Inflammatory macrophage (primary cell): ENCODE measurements at regions not wholly inside any gene's neighbourhood (a gene's known extent, or its start where the extent isn't known, plus 50 kb on each side); places are given as distances from the start of the nearest gene placed in this dataset.
A peak's percentile ranks its signal among the peaks of the same experiment; 100 is the strongest.
"Not testable (repeated sequence)": the region's sequence is repeated elsewhere in the genome, so short reads cannot be mapped to it uniquely, and the experiment has no call there.

Source experiments
- DNase-seq, 2 donors: peaks; one replicate each; pipeline ENCODE4 v3.0.0-alpha.2; 2020 to 2022

DNA sequence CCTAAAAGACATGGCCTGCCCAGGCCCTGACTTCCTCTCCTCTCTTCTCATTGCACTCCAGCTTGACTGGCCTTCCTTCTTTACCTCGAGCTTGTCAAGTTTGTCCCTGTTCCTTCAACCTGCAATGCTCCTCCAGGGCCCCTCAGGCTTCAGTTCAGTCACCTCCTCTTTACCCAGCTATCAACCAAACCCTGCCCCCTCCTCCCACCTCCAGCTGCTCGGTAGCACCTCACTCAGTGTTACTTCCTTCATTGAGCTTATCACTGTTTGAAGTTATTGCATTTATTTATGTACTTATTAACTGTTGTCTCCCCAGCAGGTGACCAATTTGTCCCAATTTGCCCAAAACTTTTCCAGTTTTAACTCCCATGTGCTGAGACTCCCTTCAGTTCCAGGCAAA is 95.8 kb upstream of the UBE2E1 start:
- no peak for DNase-seq

DNA sequence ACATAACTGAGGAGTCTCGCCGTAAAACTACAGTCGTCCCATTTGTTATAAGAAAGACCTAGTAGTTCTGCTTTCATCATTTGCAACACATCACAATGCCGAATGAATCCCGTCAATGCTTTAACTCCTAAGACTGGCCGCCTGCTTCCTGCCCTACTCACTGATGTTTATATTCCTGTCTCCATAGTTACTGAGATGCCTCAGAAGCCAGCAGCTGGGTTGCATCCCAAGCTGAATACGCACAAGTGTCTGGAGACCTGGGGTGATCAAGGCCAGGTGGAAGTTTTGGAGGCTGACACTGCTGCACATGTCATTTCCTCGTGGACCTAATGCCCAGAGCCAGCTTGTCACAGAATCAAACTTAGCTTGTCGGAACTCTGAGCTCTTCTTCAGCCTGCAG is 95.2 kb upstream of the UBE2E1 start:
- no peak for DNase-seq

DNA sequence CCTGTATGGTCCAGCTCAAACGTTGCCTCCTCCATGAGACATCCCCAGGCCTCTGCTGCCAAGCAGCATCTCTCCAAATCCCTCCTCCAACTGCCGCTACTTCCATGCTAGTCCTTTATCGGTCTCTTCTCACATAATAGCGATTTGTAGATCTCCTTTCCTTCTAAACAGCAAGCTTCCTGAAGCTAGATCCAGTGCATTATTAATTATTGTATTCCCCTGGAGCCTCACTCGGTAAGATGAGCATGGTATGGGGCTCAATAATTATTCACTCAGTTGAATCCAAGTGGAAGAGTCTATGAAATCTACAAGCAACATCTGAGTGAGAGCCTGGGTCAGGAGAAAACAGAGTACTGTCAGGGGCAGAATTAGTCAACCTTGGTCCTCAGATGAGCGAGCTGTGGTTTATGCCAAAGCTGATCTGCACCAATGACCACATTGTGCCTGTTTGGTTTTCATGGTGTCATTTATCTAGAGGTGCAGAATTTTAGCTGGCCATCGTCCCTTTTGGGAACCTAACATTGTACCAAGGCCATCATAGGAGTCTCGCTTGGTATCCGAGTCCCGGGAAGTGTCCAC is 93.8 kb upstream of the UBE2E1 start:
- no peak for DNase-seq

DNA sequence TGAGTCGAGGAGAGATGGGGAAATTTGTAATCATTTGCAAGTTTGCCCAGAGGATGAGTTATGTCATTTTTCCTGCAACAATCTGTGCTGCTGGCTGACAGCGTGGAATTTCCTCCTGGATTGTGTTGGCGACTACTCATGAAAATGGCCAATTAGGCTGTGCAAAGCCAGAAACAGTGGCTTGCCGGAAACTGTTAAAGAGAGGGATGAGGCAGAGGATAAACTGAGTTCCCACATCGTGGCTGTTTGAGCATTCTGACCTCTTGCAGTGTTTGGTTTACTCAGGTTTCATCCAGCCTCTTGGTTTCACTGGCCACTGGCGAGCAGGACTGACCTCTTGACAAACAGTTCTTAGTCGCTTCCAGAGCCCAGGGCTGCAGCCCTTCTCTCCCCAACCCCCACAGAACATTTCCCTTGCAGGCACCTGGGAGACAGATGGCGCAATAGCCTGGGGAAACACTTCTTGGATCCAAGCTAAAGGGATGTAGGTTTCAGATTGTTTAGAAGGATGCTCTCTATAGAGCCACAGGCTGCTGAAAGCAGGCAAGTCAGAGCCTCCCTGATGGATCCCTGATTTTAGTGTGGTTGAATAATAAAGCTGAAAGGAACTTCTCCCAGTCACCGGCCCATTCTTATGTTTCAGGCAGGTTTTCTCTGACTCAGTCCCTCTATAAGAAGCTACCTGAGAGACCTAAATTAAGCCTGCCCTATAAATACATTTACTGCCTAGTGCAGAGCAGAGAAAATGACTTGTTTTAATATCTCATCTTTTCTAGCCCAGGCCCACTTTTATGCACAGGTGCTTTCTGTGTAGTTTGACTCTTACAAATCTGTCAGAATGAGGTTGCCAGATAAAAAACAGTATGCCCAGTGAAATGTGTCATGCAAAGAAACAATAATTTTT is 92.8 kb upstream of the UBE2E1 start:
- no peak for DNase-seq

DNA sequence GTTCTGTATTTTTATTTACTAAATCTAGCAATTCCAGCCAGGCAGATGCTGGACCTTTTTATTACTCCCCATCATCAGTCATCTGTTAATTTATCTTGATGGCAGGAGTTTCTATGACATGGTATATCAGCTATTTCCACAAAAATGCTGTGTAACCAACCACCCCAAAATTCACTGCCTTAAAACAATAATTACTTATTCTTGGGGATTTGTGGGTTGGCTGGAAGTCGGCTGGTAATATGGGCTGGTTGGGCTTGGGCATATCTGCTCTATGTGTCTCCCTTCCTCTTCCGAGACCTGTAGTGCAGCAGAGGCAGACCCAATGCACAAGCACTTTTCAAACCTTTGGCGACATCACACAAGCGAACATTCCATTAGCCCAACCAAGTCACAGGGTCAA is 92.1 kb upstream of the UBE2E1 start:
- no peak for DNase-seq

DNA sequence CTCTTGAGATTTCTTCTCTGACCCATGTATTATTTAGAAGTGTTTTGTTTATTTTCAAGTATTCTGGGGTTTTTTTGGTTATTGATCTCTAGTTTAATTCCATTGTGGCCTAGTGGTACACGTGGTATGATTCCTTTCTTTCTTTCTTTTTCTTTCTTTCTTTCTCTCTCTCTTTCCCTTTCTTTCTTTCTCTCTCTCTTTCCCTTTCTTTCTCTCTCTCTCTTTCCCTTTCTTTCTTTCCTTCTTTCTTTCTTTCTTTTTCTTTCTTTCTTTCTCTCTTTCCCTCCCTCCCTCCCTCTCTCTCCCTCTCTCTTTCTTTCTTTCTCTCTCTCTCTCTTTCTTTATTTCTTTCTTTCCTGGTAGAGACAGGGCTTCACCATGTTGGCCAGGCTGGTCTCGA is 85.7 kb upstream of the UBE2E1 start:
- no peak for DNase-seq

DNA sequence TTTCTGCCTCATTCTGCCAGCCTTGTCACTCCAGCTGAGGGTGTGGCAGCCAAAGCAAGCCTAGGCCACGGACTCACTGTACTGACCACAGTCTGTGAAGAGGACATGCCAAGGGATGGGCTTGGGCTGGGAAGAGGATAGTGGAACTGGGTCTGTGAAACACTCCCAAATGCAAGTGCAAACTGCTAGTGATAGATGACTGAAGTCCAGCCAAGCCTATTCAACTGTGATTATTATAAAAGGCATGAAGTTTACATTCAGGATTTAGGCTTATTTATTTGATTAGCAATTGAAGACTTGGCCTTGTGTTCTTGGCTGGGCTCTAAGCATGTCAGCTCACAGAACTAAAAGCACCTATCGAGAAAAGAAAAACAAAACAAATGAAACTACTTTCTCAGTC is 84.9 kb upstream of the UBE2E1 start:
- DNase-seq = no peak

DNA sequence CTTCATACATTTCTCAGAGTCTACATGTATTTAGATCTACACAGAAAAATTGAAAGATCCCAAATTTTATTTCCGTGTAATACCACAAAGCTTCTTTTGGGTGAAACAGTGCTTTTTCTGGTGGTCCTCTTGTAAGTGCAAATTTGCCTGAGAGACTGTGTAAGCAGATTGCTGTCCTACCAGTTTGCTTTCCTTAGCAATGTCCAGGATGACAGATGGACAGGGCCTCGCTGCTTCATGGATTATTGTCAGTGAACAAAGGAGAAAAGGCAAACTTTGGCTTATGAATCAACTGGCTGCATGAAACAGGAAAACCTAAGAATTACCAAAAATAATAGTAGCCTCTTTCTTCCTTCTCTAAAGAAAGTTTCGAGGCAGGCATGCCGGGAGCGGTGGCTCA is 82.6 kb upstream of the UBE2E1 start:
- no peak for DNase-seq

DNA sequence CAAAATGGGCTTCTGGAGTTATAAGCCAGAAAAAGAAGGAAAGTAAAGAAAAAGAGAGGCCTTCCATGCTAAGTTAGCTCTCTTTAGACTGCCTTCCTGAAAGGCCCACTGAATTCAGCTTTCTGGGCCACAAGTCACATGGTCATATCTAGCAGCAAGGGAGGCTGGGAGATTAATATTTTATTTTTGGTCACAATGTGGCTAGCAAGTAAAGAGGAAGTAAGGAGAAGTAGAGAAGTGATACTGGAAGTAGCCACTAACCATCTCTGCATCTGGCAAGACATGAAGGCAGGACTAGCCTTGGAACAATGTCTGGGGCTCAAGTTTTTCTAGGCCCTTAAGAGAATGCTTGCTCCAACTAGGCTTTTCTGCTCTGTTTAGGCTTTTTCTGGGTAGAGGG is 81.8 kb upstream of the UBE2E1 start:
- DNase-seq = peak; percentile 66 to 70

DNA sequence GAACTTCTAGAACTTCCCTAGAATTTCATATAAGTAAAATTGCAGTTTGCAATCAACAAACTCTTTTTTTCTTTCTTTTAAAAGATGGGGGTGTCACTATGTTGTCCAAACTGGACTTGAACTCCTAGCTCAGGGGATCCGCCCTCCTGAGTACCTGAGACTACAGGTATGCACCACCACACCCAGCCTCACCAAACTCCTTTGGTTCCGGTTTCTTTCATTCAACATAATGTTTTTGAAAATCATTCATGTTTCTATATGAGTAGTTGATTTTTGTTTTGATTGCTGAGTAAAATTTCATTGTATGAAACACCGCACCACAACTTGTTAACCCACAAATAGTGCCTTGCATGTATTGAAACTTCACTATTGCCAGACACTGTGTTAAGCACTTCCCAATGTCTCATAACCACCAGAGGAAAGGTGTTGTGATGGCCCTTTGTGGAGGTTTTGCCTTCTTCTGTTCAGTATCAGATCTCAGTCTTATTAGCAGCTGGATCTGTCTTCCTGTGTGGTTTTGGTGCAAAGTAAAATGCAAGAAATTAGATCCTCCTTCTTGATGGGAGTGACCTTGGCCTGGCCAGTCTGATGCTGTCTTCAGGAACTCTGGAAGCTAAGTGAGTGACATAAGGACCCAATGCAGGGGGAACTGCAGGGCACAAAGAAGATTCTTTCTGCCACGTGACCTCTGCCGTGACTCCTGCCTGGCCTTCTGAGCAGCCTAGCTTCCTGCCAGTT is 78.8 kb upstream of the UBE2E1 start:
- DNase-seq = peak; percentile 44 to 80

DNA sequence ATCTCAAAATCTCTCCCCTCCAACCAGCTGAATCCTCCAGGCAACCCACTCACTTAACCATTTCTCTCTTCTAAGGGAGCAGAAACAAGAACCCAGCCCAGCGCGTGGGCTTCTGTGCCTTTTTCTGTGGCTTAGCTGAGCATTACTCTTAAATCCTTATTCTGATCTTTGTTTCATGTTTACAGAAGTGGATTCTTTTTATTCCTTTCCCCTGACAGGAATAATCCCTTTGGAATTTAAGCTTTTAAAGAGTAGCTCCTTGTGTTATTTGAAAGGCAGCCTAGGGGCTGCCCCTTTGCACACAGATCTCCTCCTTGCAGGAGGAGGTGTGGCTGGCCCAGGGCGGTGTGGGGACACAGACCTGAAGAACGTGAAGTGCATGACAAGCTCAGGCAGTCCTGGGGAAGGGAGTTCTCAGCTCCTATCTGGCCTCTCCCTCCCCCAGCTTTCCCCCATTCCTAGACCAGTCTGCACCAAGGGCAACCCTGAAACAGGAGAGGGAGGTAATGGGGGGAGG is 77.1 kb upstream of the UBE2E1 start:
- peak in 1 of 2 donors; percentile 71 for DNase-seq

DNA sequence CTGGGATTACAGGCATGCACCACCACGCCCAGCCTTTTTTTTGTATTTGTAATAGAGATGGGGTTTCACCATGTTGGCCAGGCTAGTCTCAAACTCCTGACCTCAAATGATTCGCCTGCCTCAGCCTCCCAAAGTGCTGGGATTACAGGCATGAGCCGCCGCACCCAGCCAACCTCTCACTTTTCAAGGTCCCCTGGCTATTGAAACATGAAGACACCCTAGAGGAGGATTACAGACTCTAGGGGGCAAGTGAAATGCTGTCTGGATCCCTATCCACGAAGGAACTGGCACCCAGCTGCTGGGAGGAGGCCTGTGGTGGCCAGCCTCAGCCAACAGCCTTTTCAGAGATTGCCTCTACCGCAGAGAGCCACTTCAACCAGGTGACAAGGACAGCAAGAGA is 76.4 kb upstream of the UBE2E1 start:
- not testable (repeated sequence) for DNase-seq

DNA sequence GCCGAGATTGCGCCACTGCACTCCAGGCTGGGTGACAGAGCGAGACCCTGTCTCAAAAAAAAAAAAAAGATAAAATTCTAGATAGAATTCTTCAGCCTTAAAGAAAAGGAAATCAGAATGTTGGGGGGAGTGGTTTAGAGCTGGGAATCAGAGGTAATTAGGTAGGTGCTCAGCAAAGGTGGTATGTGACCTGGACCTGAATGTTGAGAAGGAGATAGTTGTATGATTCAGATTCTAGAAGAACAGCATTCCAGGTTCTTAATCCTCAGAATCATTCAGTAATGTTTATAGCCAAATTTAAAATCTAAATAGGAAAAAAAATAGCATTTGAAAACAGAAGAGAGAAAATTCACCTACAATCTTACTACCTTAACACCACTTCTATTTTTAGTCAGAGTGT is 71.3 kb upstream of the UBE2E1 start:
- DNase-seq = no peak

DNA sequence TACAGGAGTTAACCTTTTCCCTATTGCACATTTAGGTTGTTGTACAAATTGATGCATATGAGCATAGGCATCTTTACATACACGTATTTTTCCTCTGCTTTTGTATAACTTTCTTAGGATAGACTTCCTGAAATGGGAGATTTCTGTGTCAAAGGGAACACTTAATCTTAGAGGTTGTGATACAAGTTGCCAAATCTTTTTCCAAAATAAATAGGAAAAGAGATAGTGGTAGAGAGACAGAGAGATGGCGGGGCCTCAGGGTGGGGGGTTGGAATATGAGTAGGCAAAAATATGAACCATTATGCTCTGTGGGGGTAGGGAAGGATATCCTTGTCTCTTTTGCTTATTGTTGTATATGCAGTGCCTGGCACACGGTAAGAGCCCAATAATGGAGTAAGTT is 70.7 kb upstream of the UBE2E1 start:
- no peak for DNase-seq

DNA sequence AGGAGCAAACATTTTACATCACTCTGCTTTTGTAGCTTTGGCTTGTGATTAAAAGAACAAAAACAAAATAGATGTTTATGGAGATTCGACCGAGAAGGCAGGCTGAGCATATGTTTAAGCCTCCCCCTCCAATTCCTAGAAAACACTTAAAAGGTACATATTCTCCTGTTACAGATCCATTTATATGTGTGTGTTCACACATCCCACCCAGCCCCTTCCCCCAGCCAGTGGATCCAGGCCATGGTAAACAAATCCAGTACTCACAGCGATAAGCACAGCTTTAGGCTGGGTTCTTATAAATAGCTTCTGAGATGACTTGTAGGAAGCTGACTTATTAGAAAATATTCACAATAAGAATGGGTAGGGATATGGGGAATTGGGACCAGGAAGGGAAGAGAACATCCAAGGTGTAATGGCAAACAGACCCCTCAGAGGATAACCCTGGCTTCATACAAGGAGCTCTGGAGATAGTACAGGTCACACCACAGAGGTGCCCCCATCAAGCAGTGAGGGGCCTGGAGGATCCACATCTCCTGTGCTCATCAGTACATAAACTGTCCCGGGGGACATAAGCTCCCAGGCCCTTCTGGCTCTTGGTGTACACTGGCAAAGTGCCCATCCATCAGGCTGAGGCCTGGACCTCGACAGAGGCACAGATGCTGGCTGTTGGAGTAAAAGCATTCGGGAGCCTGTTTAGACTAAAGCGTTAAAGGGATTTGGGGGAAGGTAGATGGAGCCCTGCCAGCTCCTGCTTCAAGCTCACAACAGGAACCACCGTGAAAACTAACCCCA is 70.0 kb upstream of the UBE2E1 start:
- DNase-seq = no peak

DNA sequence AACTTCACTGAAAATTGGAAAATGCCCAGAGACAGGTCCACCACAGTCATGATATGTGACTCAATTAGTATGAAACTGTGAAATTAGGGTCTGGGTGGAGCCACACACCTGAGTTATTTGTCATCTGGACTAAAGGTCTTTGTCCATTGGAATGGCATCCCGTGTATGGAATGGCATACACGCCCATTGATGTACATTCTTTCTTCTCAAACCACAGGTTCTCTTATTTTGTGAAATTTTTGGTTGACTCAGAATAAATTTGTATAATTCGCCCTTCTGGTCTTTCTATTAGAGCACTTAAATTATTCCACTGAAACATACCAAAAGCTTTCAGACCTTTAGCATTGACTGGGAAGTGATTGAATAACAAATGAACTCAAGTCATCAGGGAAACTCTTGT is 66.8 kb upstream of the UBE2E1 start:
- no peak for DNase-seq

DNA sequence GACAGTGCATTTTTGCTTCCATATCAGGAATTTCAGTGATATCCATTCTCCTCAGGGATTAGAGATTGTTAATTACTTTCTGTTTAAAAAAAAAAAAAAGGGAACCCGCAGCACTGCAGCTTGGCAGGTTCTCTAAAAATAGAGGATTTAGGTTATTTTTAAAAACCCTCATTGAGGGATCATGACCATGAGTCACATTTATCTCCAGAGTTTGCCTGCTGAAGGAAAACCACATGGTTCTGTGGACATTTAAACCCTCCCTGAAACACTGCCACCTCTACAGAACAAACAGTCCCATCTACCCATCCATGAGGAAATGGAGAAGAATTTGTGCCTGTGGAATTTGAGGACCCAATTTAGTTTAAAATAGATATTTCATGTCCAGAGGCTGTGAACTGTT is 66.2 kb upstream of the UBE2E1 start:
- DNase-seq = peak; percentile 85 to 88

DNA sequence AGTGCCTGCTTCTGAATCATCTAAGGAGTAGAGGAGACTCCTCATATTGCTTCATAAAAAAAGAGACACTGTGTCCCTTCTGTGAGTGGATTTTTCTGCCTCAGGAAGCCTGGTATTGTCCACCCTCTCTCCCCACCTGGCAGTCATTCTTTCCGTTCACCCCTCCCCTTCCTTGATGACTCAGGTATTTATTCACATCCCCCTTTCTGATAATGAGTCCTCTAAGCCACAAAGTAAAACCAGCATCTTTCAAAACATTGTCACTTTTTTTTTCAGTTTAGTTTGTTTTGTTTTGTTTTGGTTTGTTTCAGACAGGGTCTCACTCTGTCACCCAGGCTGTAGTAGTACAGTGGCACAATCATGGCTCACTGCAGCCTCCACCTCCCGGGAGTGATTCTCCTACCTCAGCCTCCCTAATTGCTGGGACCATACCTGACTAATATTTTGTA is 65.2 kb upstream of the UBE2E1 start:
- peak in 1 of 2 donors; percentile 20 for DNase-seq

DNA sequence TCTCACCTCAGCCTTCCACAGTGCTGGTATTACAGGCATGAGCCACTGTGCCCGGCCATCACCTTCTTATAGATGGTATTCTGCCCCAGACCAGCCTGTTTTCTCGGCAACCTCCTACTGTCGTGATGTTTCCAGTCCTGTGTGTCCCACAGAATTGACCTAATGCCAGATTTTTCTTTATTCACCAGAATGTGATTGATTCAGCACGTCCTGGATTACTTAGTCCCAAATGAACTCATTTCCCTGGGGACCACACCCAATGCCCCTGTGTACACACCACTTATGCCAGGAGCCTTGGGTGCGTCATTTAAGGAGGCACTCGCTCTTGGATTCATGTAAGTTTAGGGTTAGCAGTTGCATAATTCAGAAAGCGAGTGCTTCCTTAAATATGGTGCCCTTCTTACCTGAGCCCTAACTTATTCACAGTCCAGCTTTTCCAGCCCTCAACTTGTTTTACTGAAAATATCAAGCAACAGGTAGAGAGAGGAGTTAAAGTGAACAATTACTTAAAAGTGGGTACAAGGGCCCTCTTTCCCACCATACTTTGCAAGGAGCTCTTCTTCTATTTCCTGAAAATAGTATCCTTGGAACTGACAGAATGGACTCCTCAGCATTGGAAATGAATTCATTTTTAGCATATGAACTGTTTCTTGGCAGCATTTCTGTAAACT is 64.6 kb upstream of the UBE2E1 start:
- DNase-seq = peak; percentile 25 to 27

DNA sequence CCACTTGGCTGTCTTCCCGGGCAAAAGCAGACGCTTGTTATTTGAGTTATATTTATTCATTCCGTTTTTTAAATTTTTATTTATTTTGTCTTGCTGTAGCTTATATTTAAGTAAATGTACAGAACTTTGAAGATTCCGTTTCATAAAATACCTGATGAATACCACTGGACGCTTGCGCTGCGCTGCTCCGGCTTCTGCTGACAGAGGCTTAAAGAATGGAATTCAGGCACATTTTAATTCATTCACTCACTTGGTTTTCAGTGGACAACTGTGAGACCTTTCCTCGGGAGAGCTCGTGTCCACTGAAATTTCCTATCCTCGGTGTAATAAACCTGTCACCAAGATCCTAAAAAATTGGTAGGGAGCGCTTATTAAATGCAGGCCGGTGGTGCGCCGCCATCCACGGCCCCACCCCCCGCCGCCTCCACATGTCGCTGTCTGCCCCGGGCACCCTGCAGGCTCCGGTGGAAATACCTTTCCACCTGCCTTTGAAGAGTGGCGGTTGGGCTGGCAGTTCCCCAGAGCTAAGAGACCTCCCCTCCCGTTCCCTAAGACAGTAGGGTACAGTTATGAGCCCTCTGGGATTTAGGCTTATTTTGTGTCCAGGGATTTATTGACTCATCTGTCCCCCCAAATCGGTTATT is 62.5 kb upstream of the UBE2E1 start:
- no peak for DNase-seq

DNA sequence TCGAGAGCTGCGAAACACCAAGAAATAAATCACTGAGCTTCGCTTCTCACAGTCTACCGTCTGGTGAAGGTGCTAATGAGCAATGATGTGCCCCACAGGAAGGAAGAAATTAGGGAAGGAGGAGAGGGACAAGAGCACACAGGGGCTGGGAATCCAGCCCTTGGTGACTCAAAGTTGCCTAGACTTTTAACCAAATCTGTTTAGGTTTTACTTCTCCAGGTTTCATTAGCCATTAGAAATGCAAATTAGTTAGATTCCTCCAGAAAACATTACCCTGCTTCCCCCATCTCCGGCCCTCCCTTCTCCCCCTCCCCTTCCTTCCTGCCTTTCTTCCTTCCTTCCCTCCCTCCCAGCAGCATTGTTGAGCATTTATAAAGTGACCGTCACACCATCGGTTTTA is 59.3 kb upstream of the UBE2E1 start:
- no peak for DNase-seq
